ENCODE measurements at regions not wholly inside any gene's neighbourhood (a gene's known extent, or its start where the extent isn't known, plus 50 kb on each side); places are given as distances from the start of the nearest gene placed in this dataset.

DNA sequence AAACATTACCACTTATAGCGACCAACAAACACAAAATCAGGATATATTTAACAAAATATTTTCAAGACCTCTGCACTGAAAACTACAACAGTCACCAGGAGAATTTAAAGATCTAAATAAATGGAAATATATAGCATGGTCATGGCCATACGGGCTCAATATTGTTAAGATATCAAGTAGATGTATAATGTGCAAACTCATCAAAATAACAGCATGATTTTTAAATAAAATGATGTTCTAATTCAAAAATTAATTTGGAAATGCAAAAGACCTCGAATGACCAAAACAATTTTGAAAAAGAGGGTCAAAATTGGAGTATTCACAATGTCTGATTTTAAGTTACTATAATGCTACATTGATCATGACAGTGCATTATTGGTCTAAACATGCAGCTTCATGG lies 159.1 kb upstream of the NDN start:
- H3K4me3 Mint-ChIP-seq, result no peak overlapping the region
- H3K9me3 Mint-ChIP-seq, result peaks cover 21% of the 10 kb centered on the region
- ChIA-PET POLR2A (no interaction called here), CTCF (no interaction called here)
- H3K4me1 Mint-ChIP-seq (ENCODE audit: low read depth), result no peaks in the 10 kb centered on the region
- H3K27me3 Mint-ChIP-seq, result no peaks in the 10 kb centered on the region
- TF ChIP-seq, protein P1, sequence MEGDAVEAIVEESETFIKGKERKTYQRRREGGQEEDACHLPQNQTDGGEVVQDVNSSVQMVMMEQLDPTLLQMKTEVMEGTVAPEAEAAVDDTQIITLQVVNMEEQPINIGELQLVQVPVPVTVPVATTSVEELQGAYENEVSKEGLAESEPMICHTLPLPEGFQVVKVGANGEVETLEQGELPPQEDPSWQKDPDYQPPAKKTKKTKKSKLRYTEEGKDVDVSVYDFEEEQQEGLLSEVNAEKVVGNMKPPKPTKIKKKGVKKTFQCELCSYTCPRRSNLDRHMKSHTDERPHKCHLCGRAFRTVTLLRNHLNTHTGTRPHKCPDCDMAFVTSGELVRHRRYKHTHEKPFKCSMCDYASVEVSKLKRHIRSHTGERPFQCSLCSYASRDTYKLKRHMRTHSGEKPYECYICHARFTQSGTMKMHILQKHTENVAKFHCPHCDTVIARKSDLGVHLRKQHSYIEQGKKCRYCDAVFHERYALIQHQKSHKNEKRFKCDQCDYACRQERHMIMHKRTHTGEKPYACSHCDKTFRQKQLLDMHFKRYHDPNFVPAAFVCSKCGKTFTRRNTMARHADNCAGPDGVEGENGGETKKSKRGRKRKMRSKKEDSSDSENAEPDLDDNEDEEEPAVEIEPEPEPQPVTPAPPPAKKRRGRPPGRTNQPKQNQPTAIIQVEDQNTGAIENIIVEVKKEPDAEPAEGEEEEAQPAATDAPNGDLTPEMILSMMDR (IDR thresholded peaks at IDR 0.05), result no peak
- no peaks in the 10 kb centered on the region for H3K36me3 Mint-ChIP-seq (ENCODE audit: low read depth)
- Histone ChIP-seq H3K4me3 (ENCODE audit: low read length) (no peak overlapping the region), H3K27ac (ENCODE audit: low read depth in 1 of 2, low read length in 2 of 2) (no peak overlapping the region), H3K4me1 (ENCODE audit: insufficient read depth, low read length) (no peaks in the 10 kb centered on the region), H3K27me3 (ENCODE audit: control insufficient read depth in 1 of 2, insufficient read depth in 2 of 2, low read length in 2 of 2) (no peaks in the 10 kb centered on the region), H3K36me3 (ENCODE audit: insufficient read depth, low read length) (no peaks in the 10 kb centered on the region), H3K9me3 (ENCODE audit: control insufficient read depth in 1 of 2, insufficient read depth in 1 of 2, low read length in 2 of 2) (peaks cover 0 to 4% of the 10 kb centered on the region in 2 experiments)
- no peak overlapping the region for H3K27ac Mint-ChIP-seq
- ATAC-seq (ENCODE audit: poor library complexity) (no peak), DNase-seq (no peak)
- intact Hi-C loops (cut with DNase I, micrococcal nuclease), result no loop called here

DNA sequence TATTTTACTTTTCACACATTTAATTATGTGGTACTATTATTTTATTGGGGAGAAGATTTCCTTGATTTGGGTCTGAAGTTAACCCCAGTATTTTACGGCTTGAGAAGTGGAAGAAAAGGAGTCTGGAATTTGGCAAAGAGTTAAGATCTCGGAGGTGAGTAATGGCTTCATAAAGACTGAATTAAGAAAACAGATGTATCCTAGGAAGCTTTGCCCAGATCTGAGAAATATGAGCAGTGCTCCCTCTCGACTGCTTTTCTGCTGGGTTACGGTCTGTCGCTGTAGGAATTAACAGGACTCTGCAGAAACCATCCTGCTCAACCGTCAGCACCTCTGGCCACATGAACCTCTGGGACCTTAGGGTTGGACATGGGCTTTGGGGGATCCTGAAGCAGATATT lies 163.6 kb upstream of the NDN start:
- H3K4me1 ChIP-seq (ENCODE audit: insufficient read depth, low read length), result no peaks in the 10 kb centered on the region
- Mint-ChIP-seq H3K4me3 (no peak overlapping the region), H3K36me3 (ENCODE audit: low read depth) (no peaks in the 10 kb centered on the region), H3K27ac (no peak overlapping the region), H3K27me3 (no peaks in the 10 kb centered on the region), H3K9me3 (peaks cover 11% of the 10 kb centered on the region), H3K4me1 (ENCODE audit: low read depth) (no peaks in the 10 kb centered on the region)
- ChIA-PET CTCF (no interaction called here), POLR2A (no interaction called here)
- intact Hi-C loops (cut with DNase I, micrococcal nuclease), result no loop called here
- H3K36me3 ChIP-seq (ENCODE audit: insufficient read depth, low read length), result no peaks in the 10 kb centered on the region
- H3K27ac ChIP-seq (ENCODE audit: low read depth in 1 of 2, low read length in 2 of 2), result no peak overlapping the region
- no peak overlapping the region for H3K4me3 ChIP-seq (ENCODE audit: low read length)
- ATAC-seq (ENCODE audit: poor library complexity) (no peak), DNase-seq (no peak)
- TF ChIP-seq, protein P1 (IDR thresholded peaks at IDR 0.05), result no peak
- H3K9me3 ChIP-seq (ENCODE audit: control insufficient read depth in 1 of 2, insufficient read depth in 1 of 2, low read length in 2 of 2), result no peaks in the 10 kb centered on the region
- no peaks in the 10 kb centered on the region for H3K27me3 ChIP-seq (ENCODE audit: control insufficient read depth in 1 of 2, insufficient read depth in 2 of 2, low read length in 2 of 2)

DNA sequence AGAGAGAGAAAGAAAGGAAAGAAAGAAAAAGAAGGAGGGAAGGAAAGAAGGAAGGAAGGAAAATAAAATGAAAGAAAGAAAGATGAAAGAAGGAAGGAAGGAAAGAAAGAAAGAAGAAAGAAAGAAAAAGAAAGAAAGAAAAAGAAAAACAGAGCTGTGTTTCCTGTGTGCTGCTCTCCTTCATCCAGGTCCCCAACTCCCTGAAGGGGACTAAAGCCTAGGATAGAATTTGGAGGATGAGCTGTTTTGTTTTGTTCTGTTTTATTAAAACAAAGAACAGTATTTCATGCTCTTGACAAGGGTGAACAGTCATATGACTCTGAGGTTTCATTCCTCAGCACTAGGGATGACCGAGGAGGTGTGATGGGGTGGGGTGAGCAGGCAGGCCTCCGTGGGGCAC lies 164.8 kb upstream of the NDN start:
- ATAC-seq (ENCODE audit: poor library complexity) (no peak), DNase-seq (no peak)
- intact Hi-C loops (cut with DNase I, micrococcal nuclease), result no loop called here
- Mint-ChIP-seq H3K9me3 (peaks cover 11% of the 10 kb centered on the region), H3K27me3 (no peaks in the 10 kb centered on the region), H3K36me3 (ENCODE audit: low read depth) (no peaks in the 10 kb centered on the region), H3K4me1 (ENCODE audit: low read depth) (no peaks in the 10 kb centered on the region), H3K27ac (no peak overlapping the region), H3K4me3 (no peak overlapping the region)
- no peaks in the 10 kb centered on the region for H3K36me3 ChIP-seq (ENCODE audit: insufficient read depth, low read length)
- ChIA-PET POLR2A (no interaction called here), CTCF (no interaction called here)
- no peaks in the 10 kb centered on the region for H3K9me3 ChIP-seq (ENCODE audit: control insufficient read depth in 1 of 2, insufficient read depth in 1 of 2, low read length in 2 of 2)
- no peak overlapping the region for H3K4me3 ChIP-seq (ENCODE audit: low read length)
- no peaks in the 10 kb centered on the region for H3K27me3 ChIP-seq (ENCODE audit: control insufficient read depth in 1 of 2, insufficient read depth in 2 of 2, low read length in 2 of 2)
- TF ChIP-seq, protein P1 (IDR thresholded peaks at IDR 0.05), result no peak
- H3K4me1 ChIP-seq (ENCODE audit: insufficient read depth, low read length), result no peaks in the 10 kb centered on the region
- H3K27ac ChIP-seq (ENCODE audit: low read depth in 1 of 2, low read length in 2 of 2), result no peak overlapping the region
